DOHH2 (cell line): ENCODE measurements at regions not wholly inside any gene's neighbourhood (a gene's known extent, or its start where the extent isn't known, plus 50 kb on each side); places are given as distances from the start of the nearest gene placed in this dataset.

ENCODE experiments used
- EZH2phosphoT487 ChIP-seq: fragments of 200-600 bp; sonication (generic); IDR thresholded peaks from 2 replicates; pipeline ENCODE4 v1.6.1; 2017; ENCODE audit warnings: borderline replicate concordance, mild to moderate bottlenecking, antibody characterized with exemption, low read length, moderate library complexity, mixed read lengths
- TF ChIP-seq, protein P1 (sequence below): fragments of 200-600 bp; sonication (generic); IDR thresholded peaks from one replicate; pipeline ENCODE4 v1.5.1; 2014; ENCODE audit warnings: antibody characterized with exemption, mild to moderate bottlenecking, low read depth, low read length; ENCODE audit not compliant: poor library complexity, severe bottlenecking

DNA sequence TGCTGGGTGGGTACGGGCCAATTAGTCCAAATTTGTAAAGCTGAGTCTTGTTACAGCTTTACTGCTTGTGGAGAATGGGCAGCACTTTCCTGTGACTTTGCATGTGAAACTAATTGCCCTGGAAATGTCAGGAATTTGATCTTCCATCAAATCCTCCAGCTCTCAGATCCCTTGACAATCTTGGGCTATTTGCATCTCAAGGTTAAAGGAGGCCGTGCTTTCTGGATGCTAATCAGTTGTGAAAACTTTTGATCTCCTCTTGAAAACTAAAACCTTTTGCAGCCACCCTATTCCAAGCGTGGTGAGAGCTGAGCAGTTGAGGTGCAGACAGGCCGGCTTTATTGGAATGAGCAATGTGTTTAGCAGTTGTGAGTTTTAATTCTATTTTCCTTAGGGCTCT is 68.0 kb upstream of the CLINT1 start:
- TF ChIP-seq, protein P1, sequence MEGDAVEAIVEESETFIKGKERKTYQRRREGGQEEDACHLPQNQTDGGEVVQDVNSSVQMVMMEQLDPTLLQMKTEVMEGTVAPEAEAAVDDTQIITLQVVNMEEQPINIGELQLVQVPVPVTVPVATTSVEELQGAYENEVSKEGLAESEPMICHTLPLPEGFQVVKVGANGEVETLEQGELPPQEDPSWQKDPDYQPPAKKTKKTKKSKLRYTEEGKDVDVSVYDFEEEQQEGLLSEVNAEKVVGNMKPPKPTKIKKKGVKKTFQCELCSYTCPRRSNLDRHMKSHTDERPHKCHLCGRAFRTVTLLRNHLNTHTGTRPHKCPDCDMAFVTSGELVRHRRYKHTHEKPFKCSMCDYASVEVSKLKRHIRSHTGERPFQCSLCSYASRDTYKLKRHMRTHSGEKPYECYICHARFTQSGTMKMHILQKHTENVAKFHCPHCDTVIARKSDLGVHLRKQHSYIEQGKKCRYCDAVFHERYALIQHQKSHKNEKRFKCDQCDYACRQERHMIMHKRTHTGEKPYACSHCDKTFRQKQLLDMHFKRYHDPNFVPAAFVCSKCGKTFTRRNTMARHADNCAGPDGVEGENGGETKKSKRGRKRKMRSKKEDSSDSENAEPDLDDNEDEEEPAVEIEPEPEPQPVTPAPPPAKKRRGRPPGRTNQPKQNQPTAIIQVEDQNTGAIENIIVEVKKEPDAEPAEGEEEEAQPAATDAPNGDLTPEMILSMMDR: no peak
- no peak for TF ChIP-seq EZH2phosphoT487
